Endometrium (tissue), 2 donors: ENCODE measurements at regions not wholly inside any gene's neighbourhood (a gene's known extent, or its start where the extent isn't known, plus 50 kb on each side); places are given as distances from the start of the nearest gene placed in this dataset.

Experiments
- FAIRE-seq: peaks from 2 replicates; lab custom pipeline; 2012; peaks lifted over from hg19 to GRCh38; lab: Jason Lieb, UNC
- donor health status: control.
- donor health status: control.

- FAIRE-seq = no peak
Observed at GRCh38 chr2:8458503-8459459, 223.1 kb upstream of the ID2 start.

DNA sequence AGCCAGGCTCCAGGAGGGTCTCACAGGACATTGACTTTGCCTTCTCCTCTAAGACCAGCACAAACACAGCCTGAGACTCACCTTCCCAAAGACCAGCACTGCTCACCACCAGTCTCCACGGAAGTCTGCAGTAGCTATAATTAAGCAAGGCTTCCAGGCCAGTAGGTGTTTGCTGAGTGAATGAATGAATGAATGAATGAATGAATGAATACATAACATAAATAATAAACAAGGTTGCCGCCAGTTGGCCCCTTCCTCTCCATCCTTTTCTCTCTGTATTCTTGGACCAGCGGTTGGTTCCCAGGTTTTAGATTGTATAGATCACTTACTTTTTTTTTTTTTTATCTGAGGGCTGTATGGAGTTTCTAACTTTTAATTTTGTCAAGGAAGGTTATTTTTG lies 222.4 kb upstream of the ID2 start:
- FAIRE-seq = no peak

DNA sequence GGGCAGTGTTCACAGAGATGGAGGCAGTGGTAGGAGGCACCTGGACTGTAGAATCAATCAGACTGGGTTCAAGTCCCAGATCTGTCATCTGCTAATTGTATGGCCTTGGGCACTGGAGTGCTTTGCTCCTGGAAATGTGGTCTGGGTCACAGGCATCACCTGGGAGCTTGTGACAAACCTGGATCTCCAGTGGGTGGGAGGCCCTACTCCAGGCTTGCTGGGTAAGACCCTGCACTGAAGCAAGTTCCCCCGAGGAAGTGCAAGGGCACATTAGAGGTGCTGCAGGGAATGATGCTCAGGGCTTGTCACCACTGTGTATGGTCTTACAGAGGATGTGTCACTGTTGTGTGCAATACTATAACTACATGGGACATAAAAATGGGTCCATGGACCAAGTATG lies 220.5 kb upstream of the ID2 start:
- FAIRE-seq = no peak

- FAIRE-seq = no peak
Observed at GRCh38 chr2:8462280-8462679, 219.6 kb upstream of the ID2 start.

DNA sequence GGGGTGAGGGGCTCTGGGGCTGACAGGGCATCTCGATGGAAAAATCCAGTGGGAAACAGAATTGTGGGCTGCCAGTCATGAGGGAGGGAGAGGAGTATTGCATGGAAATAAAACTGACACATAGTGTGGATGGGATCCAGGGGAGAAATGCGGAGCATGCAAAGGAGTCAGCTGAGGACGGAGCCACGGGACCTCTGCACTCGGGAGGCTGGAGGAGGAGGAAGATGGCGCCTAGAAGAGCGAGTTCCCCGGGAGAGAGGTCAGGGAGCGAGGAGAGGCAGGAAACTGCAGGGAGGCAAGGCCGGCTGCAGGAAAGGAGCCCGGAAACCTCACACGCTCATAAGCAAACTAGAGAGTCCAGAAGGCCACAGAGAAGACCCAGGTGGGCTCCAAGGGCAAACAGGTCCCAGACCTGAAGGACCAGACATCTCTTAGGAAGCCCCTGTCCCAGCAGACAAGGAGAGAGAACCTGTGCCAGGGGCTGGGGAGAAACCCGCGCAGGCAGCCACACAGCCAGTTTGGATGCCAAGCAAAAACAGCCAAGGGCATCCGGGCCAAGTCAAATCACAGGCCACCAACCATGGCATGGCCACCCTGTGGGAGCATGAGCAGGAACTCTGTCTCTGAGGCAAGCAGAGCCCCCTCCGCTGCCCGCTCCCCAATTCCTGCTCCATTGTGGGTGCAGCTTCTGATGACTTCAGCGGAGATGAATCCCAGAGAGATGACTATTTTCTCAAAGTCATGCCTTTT lies 218.8 kb upstream of the ID2 start:
- no peak for FAIRE-seq

DNA sequence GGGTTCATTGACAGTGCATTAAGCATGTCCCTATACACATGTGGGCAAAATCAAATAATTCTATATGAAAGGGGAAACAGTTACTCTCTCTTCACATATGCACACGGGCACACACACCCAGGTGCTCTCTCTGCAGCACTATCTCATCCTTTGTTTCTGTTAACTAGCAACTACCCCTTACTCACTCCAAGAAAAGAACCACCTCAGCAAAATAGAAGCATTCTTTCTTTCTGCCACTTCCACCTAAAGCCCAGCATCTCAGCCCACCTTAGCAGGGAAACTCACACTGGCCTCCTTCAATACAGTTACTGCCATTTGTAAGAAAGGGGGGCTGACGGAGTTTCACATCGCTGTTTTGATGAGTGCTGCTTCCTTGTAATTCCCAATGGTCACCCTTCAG lies 216.3 kb upstream of the ID2 start:
- FAIRE-seq = no peak

- no peak for FAIRE-seq
Observed at GRCh38 chr2:8469709-8470493, 212.0 kb upstream of the ID2 start.

DNA sequence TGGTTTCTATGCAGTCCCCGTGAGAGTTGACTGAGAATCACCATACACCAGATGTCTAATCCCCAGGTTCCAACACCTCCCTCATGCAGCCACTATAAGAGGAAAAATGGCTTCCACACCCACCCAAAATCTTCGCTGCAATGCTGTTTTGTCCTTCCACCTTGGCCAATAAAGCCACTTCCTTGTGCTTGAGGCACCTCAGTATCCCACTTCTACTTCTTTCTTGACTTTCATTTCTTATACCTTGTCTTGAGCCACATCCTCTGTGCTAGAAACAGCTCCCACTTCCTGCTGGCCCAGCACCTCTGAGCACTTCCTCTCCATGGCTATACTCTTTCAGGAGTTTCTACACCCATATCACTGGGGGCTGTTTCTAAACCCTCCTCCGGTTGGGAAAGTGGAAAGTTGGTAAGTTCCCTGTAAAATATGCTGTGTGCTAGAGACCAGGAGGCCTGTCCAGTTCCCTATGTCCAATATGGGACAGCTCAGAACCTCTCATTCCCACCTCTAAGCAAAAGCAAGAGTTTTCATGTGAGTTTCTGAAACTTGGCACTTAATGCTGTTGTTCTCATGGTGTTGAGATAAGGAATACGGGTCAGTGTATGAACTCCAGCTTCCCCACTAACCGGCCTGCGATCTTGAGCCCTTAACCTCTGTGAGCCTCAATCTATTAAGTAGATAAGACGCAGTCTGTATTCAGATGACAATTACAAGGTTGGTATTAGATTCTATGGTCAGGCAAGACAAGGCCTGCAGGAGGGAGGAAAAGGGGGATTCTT lies 209.1 kb upstream of the ID2 start:
- no peak for FAIRE-seq

GRCh38 chr2:8475349-8476031 lies 206.4 kb upstream of the ID2 start:
- no peak for FAIRE-seq

DNA sequence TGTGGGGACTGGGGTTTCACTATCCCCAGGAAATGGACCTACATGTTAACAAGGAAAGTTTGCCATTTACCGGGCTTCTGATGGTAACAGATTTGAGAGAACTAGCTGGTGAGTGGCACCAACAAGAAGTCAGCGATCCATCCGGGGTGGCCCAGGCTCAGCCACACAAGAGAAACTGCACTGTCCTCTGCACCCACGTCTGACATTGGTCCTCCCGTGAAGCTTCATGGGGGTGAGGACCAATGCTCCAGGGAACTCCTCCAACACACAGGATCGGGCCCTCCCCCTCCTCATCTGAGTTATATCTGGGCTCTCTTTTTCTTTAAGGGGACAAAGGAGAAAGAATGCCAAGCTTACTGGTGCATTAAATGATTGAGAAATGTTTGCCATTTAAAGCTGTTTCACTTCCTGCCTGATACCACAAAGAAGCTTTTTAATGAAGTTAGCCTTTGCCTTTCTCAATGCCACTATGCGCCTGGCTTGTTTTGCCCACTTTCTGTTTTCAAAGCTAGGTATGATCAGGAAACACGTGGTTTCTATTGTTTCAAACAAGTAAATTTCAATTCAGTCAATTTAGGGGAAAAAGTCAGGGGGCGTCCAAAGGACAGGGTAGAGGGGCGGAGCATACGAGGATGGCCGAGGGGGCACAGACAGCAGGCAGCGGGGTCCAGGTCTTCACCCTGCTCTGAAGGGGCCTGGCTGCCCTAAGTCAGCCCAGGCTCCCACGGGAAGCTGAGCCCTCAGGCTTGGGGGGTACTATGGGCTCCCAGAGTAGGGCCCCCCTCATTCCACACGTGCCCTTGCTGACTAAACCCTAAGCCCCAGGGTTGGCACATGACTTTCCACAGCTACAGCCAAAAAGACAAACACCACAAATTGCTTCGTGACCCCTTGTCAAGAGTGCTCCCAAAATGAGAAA lies 204.0 kb upstream of the ID2 start:
- FAIRE-seq = no peak

- FAIRE-seq = no peak
Observed at GRCh38 chr2:8478471-8478793, 203.4 kb upstream of the ID2 start.

- FAIRE-seq = no peak
Observed at GRCh38 chr2:8479298-8479697, 202.6 kb upstream of the ID2 start.

DNA sequence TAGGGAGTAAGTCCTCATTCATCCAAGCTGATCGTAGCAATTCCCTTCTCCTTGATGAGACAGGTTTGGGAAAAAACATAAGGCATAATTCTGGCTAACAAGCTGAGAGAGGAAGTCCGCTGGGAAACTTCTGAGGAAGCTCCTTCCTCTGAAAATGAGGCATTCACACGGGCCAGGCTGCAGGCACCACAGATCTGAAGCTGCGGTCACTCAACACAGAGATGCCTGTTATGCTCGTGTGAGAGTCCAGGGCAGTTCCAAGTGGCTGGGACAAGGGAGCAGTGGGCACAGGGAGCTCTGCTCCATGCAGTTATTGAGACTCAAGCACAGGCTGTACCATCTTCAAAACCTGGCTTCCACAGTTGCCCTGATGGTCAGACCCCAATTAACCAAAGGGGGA lies 200.9 kb upstream of the ID2 start:
- FAIRE-seq = no peak

DNA sequence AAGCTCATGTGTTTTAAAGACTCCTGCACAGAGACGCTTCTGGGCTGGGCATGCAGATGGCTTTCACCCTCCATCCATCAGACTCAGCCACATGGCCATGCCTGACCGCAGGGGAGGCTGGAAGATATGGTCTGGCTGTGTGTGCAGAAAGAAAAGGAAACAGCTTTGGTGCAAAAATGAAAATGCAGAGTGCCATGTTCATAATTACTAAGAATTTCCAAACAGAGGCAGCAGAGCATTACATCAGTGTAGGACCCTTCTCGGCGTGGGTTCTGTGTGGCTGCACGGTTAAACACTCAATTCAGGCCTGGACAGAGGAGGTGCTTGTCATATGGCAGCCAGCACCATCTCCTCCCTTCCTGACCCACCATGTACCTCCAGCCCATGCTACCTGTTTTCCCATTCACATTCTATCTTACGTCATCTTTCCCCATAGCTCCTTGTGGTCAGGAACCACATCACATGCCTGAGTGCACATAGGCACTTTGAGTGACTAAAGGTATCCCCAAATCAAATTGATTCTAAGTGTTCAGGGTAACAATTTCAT lies 200.3 kb upstream of the ID2 start:
- FAIRE-seq = no peak

DNA sequence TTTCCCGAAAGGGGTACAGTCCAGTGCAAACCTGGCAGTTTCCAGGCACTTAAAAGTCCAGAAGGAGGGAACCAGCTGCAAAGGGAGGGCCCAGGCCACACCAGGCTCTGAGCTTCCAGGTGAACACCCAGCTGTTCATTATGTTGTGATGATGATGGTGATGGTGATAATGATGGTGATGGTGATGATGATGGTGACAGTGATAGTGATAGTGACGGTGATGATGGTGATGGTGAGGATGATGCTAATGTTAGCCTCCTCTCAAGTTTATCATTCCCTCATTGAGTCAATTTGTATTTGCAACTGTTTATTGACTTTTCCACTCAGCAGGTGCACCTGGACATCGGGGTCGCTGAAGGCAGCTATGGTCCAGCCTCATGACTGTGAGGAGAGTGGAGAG lies 199.4 kb upstream of the ID2 start:
- no peak for FAIRE-seq

- FAIRE-seq = no peak
Observed at GRCh38 chr2:8484502-8485283, 197.2 kb upstream of the ID2 start.

- FAIRE-seq = no peak
Observed at GRCh38 chr2:8485736-8486135, 196.1 kb upstream of the ID2 start.

DNA sequence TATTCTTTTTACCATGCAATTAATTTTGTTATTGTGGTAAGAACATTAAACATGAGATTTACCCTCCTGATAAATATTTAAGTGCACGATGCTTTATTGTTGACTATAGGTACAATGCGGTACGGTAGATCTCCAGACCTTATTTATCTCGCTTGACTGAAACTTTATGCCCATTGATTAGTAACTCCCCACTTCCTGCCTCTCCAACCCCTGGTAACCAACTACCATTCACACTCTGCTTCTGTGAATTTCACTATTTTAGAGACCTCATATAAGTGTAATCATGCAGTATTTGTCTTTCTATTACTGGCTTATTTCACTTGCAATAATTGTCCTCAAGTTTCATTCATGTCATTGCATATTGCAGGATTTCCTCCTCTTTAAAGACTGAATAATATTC lies 195.7 kb upstream of the ID2 start:
- FAIRE-seq = no peak

DNA sequence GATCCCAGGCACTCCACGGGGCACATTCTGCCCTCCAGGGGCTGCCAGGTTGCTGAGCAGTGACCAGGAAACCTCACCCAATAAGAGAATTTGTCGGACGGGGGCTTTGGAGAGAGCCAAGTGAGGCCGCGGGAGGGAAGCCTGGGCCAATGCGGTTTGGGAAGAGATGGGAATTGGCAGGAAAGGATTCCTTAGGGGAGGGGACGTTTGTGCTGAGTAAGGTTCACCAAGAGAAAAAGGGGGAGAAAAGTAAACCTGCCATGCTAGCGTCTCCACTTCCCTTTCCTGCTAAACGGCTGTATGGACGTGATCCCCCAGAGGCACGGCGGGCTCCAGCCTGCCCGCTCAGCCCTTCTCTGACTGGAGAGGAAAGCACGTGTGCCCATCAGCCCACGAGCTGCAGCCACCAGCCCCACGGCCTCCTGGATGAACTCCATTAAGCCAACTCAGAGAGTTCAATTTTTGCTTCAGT lies 194.4 kb upstream of the ID2 start:
- FAIRE-seq = no peak
